H9 (cell line): ENCODE measurements at regions not wholly inside any gene's neighbourhood (a gene's known extent, or its start where the extent isn't known, plus 50 kb on each side); places are given as distances from the start of the nearest gene placed in this dataset.

Experiments used
- DNase-seq: peaks from one replicate; pipeline ENCODE4 v3.0.0-alpha.2; 2017
- H2AFZ ChIP-seq: one replicate; pipeline ENCODE4 v1.6.1; 2013; ENCODE audit warnings: mild to moderate bottlenecking, low read length, control low read depth, moderate library complexity
- H2AK5ac ChIP-seq: 2 replicates; pipeline ENCODE4 v1.6.1; 2013; ENCODE audit warnings: low read length, control low read depth, mixed read lengths; ENCODE audit not compliant: insufficient read length
- H2BK120ac ChIP-seq: one replicate; pipeline ENCODE4 v1.6.1; 2013; ENCODE audit warnings: low read depth, mild to moderate bottlenecking, low read length, control low read depth, inconsistent platforms; ENCODE audit not compliant: poor library complexity, severe bottlenecking
- H2BK12ac ChIP-seq: 2 replicates; pipeline ENCODE4 v1.6.1; 2013; ENCODE audit warnings: low read length, control low read depth, mixed read lengths, low read depth; ENCODE audit not compliant: insufficient read length
- H2BK15ac ChIP-seq: 2 replicates; pipeline ENCODE4 v1.6.1; 2013; ENCODE audit warnings: low read depth, low read length, control low read depth
- H2BK20ac ChIP-seq: one replicate; pipeline ENCODE4 v1.6.1; 2013; ENCODE audit warnings: low read depth, mild to moderate bottlenecking, low read length, control low read depth, inconsistent platforms; ENCODE audit not compliant: poor library complexity, severe bottlenecking
- H2BK5ac ChIP-seq: 2 replicates; pipeline ENCODE4 v1.6.1; 2013; ENCODE audit warnings: low read length, control low read depth, mixed read lengths; ENCODE audit not compliant: insufficient read length
- H3K14ac ChIP-seq: 2 replicates; pipeline ENCODE4 v1.6.1; 2013; ENCODE audit warnings: low read length, control low read depth; ENCODE audit not compliant: insufficient read depth
- H3K18ac ChIP-seq: 2 replicates; pipeline ENCODE4 v1.6.1; 2013; ENCODE audit warnings: low read depth, mild to moderate bottlenecking, mixed read lengths, low read length, control low read depth; ENCODE audit not compliant: insufficient read length
- H3K23ac ChIP-seq: 2 replicates; pipeline ENCODE4 v1.6.1; 2013; ENCODE audit warnings: low read length, control low read depth, mixed read lengths, low read depth; ENCODE audit not compliant: insufficient read length
- H3K23me2 ChIP-seq: 2 replicates; pipeline ENCODE4 v1.6.1; 2013; ENCODE audit warnings: low read depth, mild to moderate bottlenecking, mixed read lengths, low read length, control low read depth; ENCODE audit not compliant: insufficient read length, poor library complexity, severe bottlenecking
- H3K27ac ChIP-seq: 2 replicates; pipeline ENCODE4 v1.5.1; 2013; ENCODE audit warnings: low read length, control low read depth, mixed read lengths, low read depth; ENCODE audit not compliant: insufficient read length
- H3K27me3 ChIP-seq: 2 replicates; pipeline ENCODE4 v1.6.1; 2013; ENCODE audit warnings: low read length, control low read depth, inconsistent platforms; ENCODE audit not compliant: insufficient read depth
- H3K4ac ChIP-seq: 2 replicates; pipeline ENCODE4 v1.6.1; 2013; ENCODE audit warnings: low read depth, mild to moderate bottlenecking, control low read depth, inconsistent platforms, low read length, moderate library complexity
- H3K4me1 ChIP-seq: 2 replicates; pipeline ENCODE4 v1.6.1; 2013; ENCODE audit warnings: low read length, control low read depth, inconsistent platforms; ENCODE audit not compliant: insufficient read depth
- H3K4me2 ChIP-seq: 2 replicates; pipeline ENCODE4 v1.6.1; 2013; ENCODE audit warnings: low read length, control low read depth, mixed read lengths; ENCODE audit not compliant: insufficient read length, insufficient read depth
- H3K56ac ChIP-seq: 2 replicates; pipeline ENCODE4 v1.6.1; 2013; ENCODE audit warnings: low read depth, mild to moderate bottlenecking, mixed read lengths, low read length, control low read depth; ENCODE audit not compliant: insufficient read length
- H3K79me1 ChIP-seq: 2 replicates; pipeline ENCODE4 v1.6.1; 2013; ENCODE audit warnings: low read depth, mild to moderate bottlenecking, moderate library complexity, low read length, control low read depth, inconsistent platforms; ENCODE audit not compliant: insufficient read depth, poor library complexity, severe bottlenecking
- H3K79me2 ChIP-seq: 2 replicates; pipeline ENCODE4 v1.6.1; 2013; ENCODE audit warnings: low read length, control low read depth, inconsistent platforms; ENCODE audit not compliant: insufficient read depth
- H3K9ac ChIP-seq: 2 replicates; pipeline ENCODE4 v1.6.1; 2013; ENCODE audit warnings: low read length, control low read depth, mixed read lengths; ENCODE audit not compliant: insufficient read length; ENCODE audit errors: extremely low read depth
- H3K9me3 ChIP-seq: one replicate; pipeline ENCODE4 v1.6.1; 2013; ENCODE audit warnings: low read depth, low read length, inconsistent platforms; ENCODE audit not compliant: control insufficient read depth
- H3T11ph ChIP-seq: one replicate; pipeline ENCODE4 v1.6.1; 2013; ENCODE audit warnings: mild to moderate bottlenecking, low read length, control low read depth, inconsistent platforms
- H4K20me1 ChIP-seq: one replicate; pipeline ENCODE4 v1.6.1; 2013; ENCODE audit not compliant: control insufficient read depth, insufficient read length, insufficient read depth
- H4K5ac ChIP-seq: 2 replicates; pipeline ENCODE4 v1.6.1; 2013; ENCODE audit warnings: low read depth, mild to moderate bottlenecking, mixed read lengths, low read length, control low read depth; ENCODE audit not compliant: insufficient read length
- H4K8ac ChIP-seq: replicated peaks from 2 replicates; pipeline ENCODE4 v1.6.1; 2013; ENCODE audit warnings: low read length, control low read depth, mixed read lengths, low read depth; ENCODE audit not compliant: insufficient read length
- H4K91ac ChIP-seq: 2 replicates; pipeline ENCODE4 v1.6.1; 2013; ENCODE audit warnings: low read depth, mild to moderate bottlenecking, moderate library complexity, mixed read lengths, low read length, control low read depth; ENCODE audit not compliant: insufficient read length
- H3K27ac Mint-ChIP-seq, 3 experiments: 2 replicates in 2 of 3; 3 replicates in 1 of 3; pipeline ENCODE4 v1.8.0; 2020 to 2021; ENCODE audit warnings: mixed read lengths in 3 of 3, mild to moderate bottlenecking in 1 of 3, moderate library complexity in 1 of 3
- H3K27me3 Mint-ChIP-seq: 2 replicates; pipeline ENCODE4 v1.8.0; 2021; ENCODE audit warnings: low read depth, mild to moderate bottlenecking, moderate library complexity, mixed read lengths
- H3K36me3 Mint-ChIP-seq, 3 experiments: 2 replicates in 2 of 3; 3 replicates in 1 of 3; pipeline ENCODE4 v1.8.0; 2020 to 2021; ENCODE audit warnings: low read depth in 3 of 3, mixed read lengths in 3 of 3; ENCODE audit not compliant: insufficient read depth in 1 of 3
- H3K4me1 Mint-ChIP-seq, 2 experiments: 2 replicates each; pipeline ENCODE4 v1.8.0; 2020; ENCODE audit warnings: mixed read lengths in 2 of 2
- H3K4me3 Mint-ChIP-seq, 2 experiments: 2 replicates in 1 of 2; 3 replicates in 1 of 2; pipeline ENCODE4 v1.8.0; 2020 to 2021; ENCODE audit warnings: mild to moderate bottlenecking in 2 of 2, mixed read lengths in 2 of 2, moderate library complexity in 1 of 2
- H3K9me3 Mint-ChIP-seq, 2 experiments: 2 replicates in 1 of 2; 3 replicates in 1 of 2; pipeline ENCODE4 v1.8.0; 2020; ENCODE audit warnings: mild to moderate bottlenecking in 2 of 2, mixed read lengths in 2 of 2, moderate library complexity in 1 of 2
- CTCF ChIP-seq: fragments of 200-600 bp; sonication (generic); conservative IDR thresholded peaks from 3 replicates; pipeline ENCODE4 v1.8.0; 2021; ENCODE audit warnings: antibody characterized with exemption, mild to moderate bottlenecking
- WGBS: extraction: QIAGEN DNeasy Blood & Tissue Kit; methylation state at CpG from one replicate; pipeline ENCODE4 v1.1.7; 2013; ENCODE audit warnings: missing lambda C conversion rate, low lambda C conversion rate, mixed read lengths; ENCODE audit not compliant: insufficient read length; ENCODE audit errors: extremely low coverage; 5-methylcytosine and 5-hydroxymethylcytosine counted together

GRCh38 chr5:125696762-125697161, 726.4 kb upstream of the GRAMD2B start:
- no CpG with 5 or more reads among the region's 2 CpGs for WGBS
- peaks cover 7 to 14% (median 12%) of the 10 kb centered on the region in 3 experiments; a peak in 6 of 7 replicates for H3K36me3 Mint-ChIP-seq

More at GRCh38 chr5:125696762-125697161, 726.4 kb upstream of the GRAMD2B start:
- Histone ChIP-seq H3K4ac (no peak overlapping the region), H2BK5ac (no peak overlapping the region), H2BK15ac (no peak overlapping the region), H3K23ac (no peak overlapping the region), H3K9ac (no peak overlapping the region), H3K56ac (no peak overlapping the region), H4K91ac (no peak overlapping the region), H4K5ac (no peak overlapping the region), H3K23me2 (no peaks in the 10 kb centered on the region), H2BK20ac (no peak overlapping the region), H2AK5ac (no peak overlapping the region), H3K79me1 (no peaks in the 10 kb centered on the region), H2AFZ (no peak overlapping the region), H3K4me1 (no peaks in the 10 kb centered on the region), H3K14ac (no peak overlapping the region), H3T11ph (no peak overlapping the region), H3K18ac (no peak overlapping the region), H3K79me2 (no peaks in the 10 kb centered on the region), H3K9me3 (no peaks in the 10 kb centered on the region), H2BK120ac (no peak overlapping the region), H4K8ac (no peak overlapping the region), H3K27me3 (no peaks in the 10 kb centered on the region), H3K27ac (no peak overlapping the region), H3K4me2 (no peak overlapping the region), H2BK12ac (no peak overlapping the region), H4K20me1 (no peaks in the 10 kb centered on the region)
- Mint-ChIP-seq H3K4me1 (0 out of 4 replicates have a peak, but pooled peaks cover 2 to 5% of the 10 kb centered on the region in 2 experiments), H3K4me3 (no peak overlapping the region), H3K27me3 (no peaks in the 10 kb centered on the region), H3K9me3 (peaks cover 13 to 14% of the 10 kb centered on the region in 2 experiments), H3K27ac (no peak overlapping the region)
- DNase-seq = no peak
- TF ChIP-seq CTCF = no peak
